HepG2 (cell line): ENCODE measurements at regions not wholly inside any gene's neighbourhood (a gene's known extent, or its start where the extent isn't known, plus 50 kb on each side); places are given as distances from the start of the nearest gene placed in this dataset.

Source experiments
- CBX1 ChIP-seq: IDR thresholded peaks from one replicate; pipeline ENCODE4 v1.6.1; 2016; ENCODE audit warnings: antibody characterized with exemption, low read depth
- CTCF ChIP-seq: sonication (generic); formaldehyde crosslinking; IDR thresholded peaks from 2 replicates; pipeline ENCODE4 v1.5.0; 2020; ENCODE audit warnings: mild to moderate bottlenecking, missing genetic modification reagents, moderate library complexity
- FOXA1 ChIP-seq, 2 experiments: fragments of 450-650 bp in 1 of 2; sonication (generic) in 1 of 2; formaldehyde crosslinking in 1 of 2; IDR thresholded peaks; 2 replicates each; pipeline versions ENCODE4 v1.4.0 to v1.6.1; 2016 to 2020; ENCODE audit warnings: missing genetic modification reagents in 1 of 2
- PAXIP1 ChIP-seq: sonication (generic); formaldehyde crosslinking; conservative IDR thresholded peaks from 2 replicates; pipeline ENCODE4 v1.4.0; 2020; ENCODE audit warnings: mild to moderate bottlenecking, missing genetic modification reagents, moderate library complexity
- RERE ChIP-seq: IDR thresholded peaks from 2 replicates; pipeline ENCODE4 v1.6.1; 2016; ENCODE audit warnings: low read depth, missing genetic modification reagents, missing compliant biosample characterization
- ZBTB33 ChIP-seq: sonication (generic); formaldehyde crosslinking; IDR thresholded peaks from 2 replicates; pipeline ENCODE4 v1.4.0; 2020; ENCODE audit warnings: missing genetic modification reagents
- ZNF280B ChIP-seq: sonication (generic); formaldehyde crosslinking; IDR thresholded peaks from 2 replicates; pipeline ENCODE4 v1.5.0; 2020; ENCODE audit warnings: missing genetic modification reagents, mild to moderate bottlenecking, borderline replicate concordance
- ZNF280D ChIP-seq: sonication (generic); formaldehyde crosslinking; IDR thresholded peaks from 2 replicates; pipeline ENCODE4 v1.5.1; 2020; ENCODE audit warnings: mild to moderate bottlenecking, missing genetic modification reagents
- ZNF331 ChIP-seq: sonication (generic); formaldehyde crosslinking; IDR thresholded peaks from 2 replicates; pipeline ENCODE4 v1.4.0; 2020; ENCODE audit warnings: missing genetic modification reagents

- TF ChIP-seq RERE (CRISPR knock-in tag) (no peak), PAXIP1 (no peak), CBX1 (peak; percentile 84), FOXA1 (IDR thresholded peaks at IDR 0.05) (no peak), FOXA1 (CRISPR knock-in tag; IDR thresholded peaks at IDR 0.05) (peak; percentile 49; the same call in 1 of the 2 replicates), ZNF331 (CRISPR knock-in tag) (peak; percentile 100), ZNF280B (peak; percentile 98), CTCF (CRISPR knock-in tag) (peak; percentile 69), ZNF280D (CRISPR knock-in tag) (0 out of 2 replicates have a peak, but pooled peaks have one; percentile 68), ZBTB33 (CRISPR knock-in tag) (peak; percentile 62)
Measured at GRCh38 chr16:88287219-88287618, 95.5 kb upstream of the ZNF469 start (continued).
